Stomach (tissue), 8 donors: ENCODE measurements at regions not wholly inside any gene's neighbourhood (a gene's known extent, or its start where the extent isn't known, plus 50 kb on each side); places are given as distances from the start of the nearest gene placed in this dataset.

Experiments
- DNase-seq, 2 donors: peaks; one replicate each; pipeline versions ENCODE4 v3.0.0 to v3.0.0-alpha.2; 2013 to 2019
- H3K27ac ChIP-seq, 5 donors: fragments of 200-600 bp in 4 of 5; sonication (generic) in 4 of 5; one replicate each; pipeline ENCODE4 v1.5.1; 2013 to 2019; ENCODE audit warnings: mild to moderate bottlenecking in 1 of 5, moderate library complexity in 1 of 5
- H3K27me3 ChIP-seq, 3 donors: fragments of 200-600 bp; sonication (generic); one replicate each; pipeline ENCODE4 v1.5.1; 2017 to 2019; ENCODE audit warnings: mixed run types in 1 of 3
- H3K36me3 ChIP-seq, 4 donors: fragments of 200-600 bp; sonication (generic); 1 replicate in 3 of 4; 2 replicates in 1 of 4; pipeline ENCODE4 v1.5.1; 2016 to 2019
- H3K4me1 ChIP-seq, 4 donors: fragments of 200-600 bp; sonication (generic); one replicate each; pipeline ENCODE4 v1.5.1; 2016 to 2019
- H3K4me3 ChIP-seq, 4 donors: fragments of 200-600 bp; sonication (generic) in 3 of 4; one replicate each; pipeline ENCODE4 v1.5.1; 2016 to 2019; ENCODE audit warnings: mild to moderate bottlenecking in 1 of 4
- H3K9me3 ChIP-seq, 4 donors: fragments of 200-600 bp; sonication (generic); one replicate each; pipeline ENCODE4 v1.5.1; 2016 to 2019
- CTCF ChIP-seq, 7 experiments: fragments of 450-650 bp in 4 of 7; fragments of 200-600 bp in 3 of 7; sonication (generic) in 3 of 7; IDR thresholded peaks; one replicate each; pipeline ENCODE4 v1.5.1; 2016 to 2019; ENCODE audit warnings: antibody characterized with exemption in 7 of 7, control low read depth in 2 of 7, mild to moderate bottlenecking in 1 of 7
- EP300 ChIP-seq: sonication (generic); formaldehyde crosslinking; IDR thresholded peaks from one replicate; pipeline ENCODE4 v1.6.1; 2017; ENCODE audit warnings: antibody characterized with exemption
- POLR2A ChIP-seq, 4 donors: fragments of 450-650 bp; IDR thresholded peaks; one replicate each; pipeline ENCODE4 v1.6.1; 2016; ENCODE audit warnings: antibody characterized with exemption in 4 of 4, control low read depth in 2 of 4, mild to moderate bottlenecking in 1 of 4, moderate library complexity in 1 of 4
- POLR2AphosphoS5 ChIP-seq, 3 donors: sonication (generic); formaldehyde crosslinking; IDR thresholded peaks; one replicate each; pipeline ENCODE4 v1.6.1; 2016; ENCODE audit warnings: antibody characterized with exemption in 3 of 3
- WGBS, 5 donors: extraction: QIAGEN DNeasy Blood & Tissue Kit in 3 of 5; methylation state at CpG; one replicate each; pipeline versions ENCODE4 v1.1.5 to v1.1.7; 2013 to 2018; 5-methylcytosine and 5-hydroxymethylcytosine counted together
- intact Hi-C: fragments of 100-400 bp; cut with DNase I; formaldehyde crosslinking; loops from one replicate; pipeline ENCODE4 v1.15.1; 2023; ENCODE audit warnings: low total_unique reads
- donor health status: healthy with polysubstance abuse.
- donor health status: Bipolar disorder and iron deficiency.
- donor health status: healthy.

GRCh38 chr1:30601316-30602085 is 121.9 kb downstream of the MATN1 start:
- Histone ChIP-seq H3K4me3 (no peak overlapping the region), H3K9me3 (no peaks in the 10 kb centered on the region), H3K27ac (no peak overlapping the region), H3K4me1 (no peaks in the 10 kb centered on the region), H3K36me3 (no peaks in the 10 kb centered on the region), H3K27me3 (peaks cover 0 to 51% (median 7%) of the 10 kb centered on the region in 3 donors)
- intact Hi-C loops: no loop called here
- 73 to 84% (median 77%) methylated on average over 8 of the region's 8 CpGs for whole genome bisulfite sequencing, 5 donors
- DNase-seq: no peak
- no peak for TF ChIP-seq POLR2A (IDR thresholded peaks at IDR 0.05)

GRCh38 chr1:30600706-30601105 is 122.7 kb downstream of the MATN1 start:
- no peaks in the 10 kb centered on the region for H3K4me1 ChIP-seq
- no peak overlapping the region for H3K4me3 ChIP-seq
- WGBS, 5 donors: 65 to 77% (median 71%) methylated on average over 4 of the region's 4 CpGs
- DNase-seq: no peak
- no peaks in the 10 kb centered on the region for H3K9me3 ChIP-seq
- H3K27ac ChIP-seq: no peak overlapping the region
- TF ChIP-seq CTCF (IDR thresholded peaks at IDR 0.05) (no peak), POLR2AphosphoS5 (IDR thresholded peaks at IDR 0.05) (no peak), POLR2A (IDR thresholded peaks at IDR 0.05) (no peak), EP300 (no peak)
- H3K27me3 ChIP-seq: peaks cover 0 to 45% (median 7%) of the 10 kb centered on the region in 3 donors
- intact Hi-C loops: no loop called here
- no peaks in the 10 kb centered on the region for H3K36me3 ChIP-seq

- H3K27me3 ChIP-seq: peaks cover 0 to 41% (median 7%) of the 10 kb centered on the region in 3 donors
- H3K36me3 ChIP-seq: no peaks in the 10 kb centered on the region
- H3K27ac ChIP-seq: no peak overlapping the region
- TF ChIP-seq POLR2A (IDR thresholded peaks at IDR 0.05): no peak
- TF ChIP-seq POLR2AphosphoS5 (IDR thresholded peaks at IDR 0.05): no peak
- no peak for TF ChIP-seq EP300
- TF ChIP-seq CTCF (IDR thresholded peaks at IDR 0.05): no peak
- no peak overlapping the region for H3K4me3 ChIP-seq
- no peak for DNase-seq
- intact Hi-C loops: no loop called here
- H3K4me1 ChIP-seq: no peaks in the 10 kb centered on the region
- no peaks in the 10 kb centered on the region for H3K9me3 ChIP-seq
- WGBS, 5 donors: 65 to 75% (median 73%) methylated on average over 7 to 9 of the region's 9 CpGs
Observed at GRCh38 chr1:30600258-30600657, 123.1 kb downstream of the MATN1 start.

GRCh38 chr1:30599721-30600120 is 123.7 kb downstream of the MATN1 start:
- Histone ChIP-seq H3K36me3 (no peaks in the 10 kb centered on the region), H3K27ac (no peak overlapping the region), H3K9me3 (no peaks in the 10 kb centered on the region), H3K4me3 (no peak overlapping the region), H3K27me3 (peaks cover 0 to 35% (median 7%) of the 10 kb centered on the region in 3 donors), H3K4me1 (no peaks in the 10 kb centered on the region)
- intact Hi-C loops: no loop called here
- 82 to 87% (median 85%) methylated on average over 5 of the region's 5 CpGs for WGBS, 5 donors
- no peak for TF ChIP-seq POLR2AphosphoS5 (IDR thresholded peaks at IDR 0.05)
- no peak for TF ChIP-seq POLR2A (IDR thresholded peaks at IDR 0.05)
- no peak for TF ChIP-seq EP300
- TF ChIP-seq CTCF (IDR thresholded peaks at IDR 0.05): no peak
- DNase-seq: peak in 1 of 2 donors; percentile 5

GRCh38 chr1:30598571-30599114 is 124.7 kb downstream of the MATN1 start:
- no peak for TF ChIP-seq CTCF (IDR thresholded peaks at IDR 0.05)
- no peak for TF ChIP-seq POLR2AphosphoS5 (IDR thresholded peaks at IDR 0.05)
- no peak for TF ChIP-seq POLR2A (IDR thresholded peaks at IDR 0.05)
- TF ChIP-seq EP300: no peak
- Histone ChIP-seq H3K27ac (no peak overlapping the region), H3K4me3 (no peak overlapping the region), H3K36me3 (no peaks in the 10 kb centered on the region), H3K4me1 (no peaks in the 10 kb centered on the region), H3K9me3 (no peaks in the 10 kb centered on the region), H3K27me3 (peaks cover 0 to 34% (median 7%) of the 10 kb centered on the region in 3 donors)
- no peak for DNase-seq
- intact Hi-C loops: no loop called here
- WGBS, 5 donors: 77 to 86% (median 79%) methylated on average over 4 of the region's 4 CpGs
